ENCODE measurements at regions not wholly inside any gene's neighbourhood (a gene's known extent, or its start where the extent isn't known, plus 50 kb on each side); places are given as distances from the start of the nearest gene placed in this dataset.

DNA sequence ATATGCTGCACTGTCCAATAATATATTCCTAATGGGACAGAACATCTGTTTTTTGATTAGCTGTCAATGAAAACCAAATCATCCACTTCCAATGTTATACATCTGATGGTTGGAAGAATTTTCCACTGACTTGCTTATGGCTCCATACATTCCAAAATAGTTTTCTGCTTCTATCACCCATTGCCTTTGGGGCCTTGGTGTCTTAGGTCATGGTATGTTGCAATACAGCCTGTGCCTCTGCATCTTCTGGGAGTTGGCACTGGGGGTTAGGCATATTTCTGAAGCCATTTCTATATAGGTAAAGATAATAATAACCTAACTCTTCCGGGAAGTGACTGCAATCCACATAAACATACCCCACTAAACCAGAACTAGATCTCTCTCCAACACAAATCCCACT, 53.2 kb upstream of the NR3C2 start:
- Mint-ChIP-seq H3K36me3 (ENCODE audit: low read depth) (no peaks in the 10 kb centered on the region), H3K4me1 (no peaks in the 10 kb centered on the region), H3K4me3 (no peak overlapping the region), H3K27me3 (no peaks in the 10 kb centered on the region), H3K27ac (no peak overlapping the region), H3K9me3 (no peaks in the 10 kb centered on the region)
- no peak for DNase-seq
- intact Hi-C loops (cut with micrococcal nuclease): no loop called here

Measured in activated CD4-positive, alpha-beta T cell treated with anti-CD3 and anti-CD28 coated beads, Interleukin-2, amount 10 ng/mL, durations not matched to agents 24 days and 14 days (primary cell).